ENCODE measurements at regions not wholly inside any gene's neighbourhood (a gene's known extent, or its start where the extent isn't known, plus 50 kb on each side); places are given as distances from the start of the nearest gene placed in this dataset.

GRCh38 chr9:103867886-103868285, 226.2 kb upstream of the SMC2 start:
- no peak overlapping the region for H3K27ac Mint-ChIP-seq
- peaks cover under 1% of the 10 kb centered on the region for H3K27me3 Mint-ChIP-seq
- ATAC-seq (replicated peaks): no peak
- H3K36me3 Mint-ChIP-seq (ENCODE audit: low read depth): no peaks in the 10 kb centered on the region
- no peaks in the 10 kb centered on the region for H3K9me3 Mint-ChIP-seq
- H3K4me1 Mint-ChIP-seq: no peaks in the 10 kb centered on the region
- no peak overlapping the region for H3K4me3 Mint-ChIP-seq

- no peaks in the 10 kb centered on the region for H3K4me1 Mint-ChIP-seq
- peaks cover 3% of the 10 kb centered on the region for H3K27me3 Mint-ChIP-seq
- no peak overlapping the region for H3K4me3 Mint-ChIP-seq
- ATAC-seq (replicated peaks): no peak
- no peak overlapping the region for H3K27ac Mint-ChIP-seq
- H3K9me3 Mint-ChIP-seq: no peaks in the 10 kb centered on the region
- H3K36me3 Mint-ChIP-seq (ENCODE audit: low read depth): no peaks in the 10 kb centered on the region
Measured at GRCh38 chr9:103872811-103873210, 221.3 kb upstream of the SMC2 start.

- H3K27ac Mint-ChIP-seq: no peak overlapping the region
- H3K36me3 Mint-ChIP-seq (ENCODE audit: low read depth): no peaks in the 10 kb centered on the region
- H3K4me3 Mint-ChIP-seq: no peak overlapping the region
- no peaks in the 10 kb centered on the region for H3K4me1 Mint-ChIP-seq
- no peaks in the 10 kb centered on the region for H3K9me3 Mint-ChIP-seq
- no peak for ATAC-seq (replicated peaks)
- no peaks in the 10 kb centered on the region for H3K27me3 Mint-ChIP-seq
Measured at GRCh38 chr9:103881419-103881818, 212.7 kb upstream of the SMC2 start.

- Mint-ChIP-seq H3K27ac (no peak overlapping the region), H3K9me3 (no peaks in the 10 kb centered on the region), H3K36me3 (ENCODE audit: low read depth) (no peaks in the 10 kb centered on the region), H3K4me1 (no peaks in the 10 kb centered on the region), H3K27me3 (no peaks in the 10 kb centered on the region), H3K4me3 (no peak overlapping the region)
- ATAC-seq (replicated peaks): no peak
Measured at GRCh38 chr9:103889989-103890388, 204.1 kb upstream of the SMC2 start.

- Mint-ChIP-seq H3K4me3 (no peak overlapping the region), H3K9me3 (no peaks in the 10 kb centered on the region), H3K27me3 (no peaks in the 10 kb centered on the region), H3K27ac (no peak overlapping the region), H3K4me1 (no peaks in the 10 kb centered on the region), H3K36me3 (ENCODE audit: low read depth) (no peaks in the 10 kb centered on the region)
- no peak for ATAC-seq (replicated peaks)
Measured at GRCh38 chr9:103894184-103894583, 199.9 kb upstream of the SMC2 start.

- ATAC-seq (replicated peaks): no peak
- Mint-ChIP-seq H3K27ac (no peak overlapping the region), H3K4me3 (no peak overlapping the region), H3K4me1 (no peaks in the 10 kb centered on the region), H3K27me3 (no peaks in the 10 kb centered on the region), H3K9me3 (no peaks in the 10 kb centered on the region), H3K36me3 (ENCODE audit: low read depth) (no peaks in the 10 kb centered on the region)
Measured at GRCh38 chr9:103898550-103898949, 195.6 kb upstream of the SMC2 start.

- H3K4me3 Mint-ChIP-seq: no peak overlapping the region
- H3K4me1 Mint-ChIP-seq: no peaks in the 10 kb centered on the region
- no peaks in the 10 kb centered on the region for H3K27me3 Mint-ChIP-seq
- no peaks in the 10 kb centered on the region for H3K9me3 Mint-ChIP-seq
- no peak overlapping the region for H3K27ac Mint-ChIP-seq
- ATAC-seq (replicated peaks): no peak
- H3K36me3 Mint-ChIP-seq (ENCODE audit: low read depth): no peaks in the 10 kb centered on the region
Measured at GRCh38 chr9:103899866-103900265, 194.2 kb upstream of the SMC2 start.

GRCh38 chr9:103900466-103900865, 193.6 kb upstream of the SMC2 start:
- no peaks in the 10 kb centered on the region for H3K9me3 Mint-ChIP-seq
- no peak overlapping the region for H3K4me3 Mint-ChIP-seq
- ATAC-seq (replicated peaks): no peak
- H3K36me3 Mint-ChIP-seq (ENCODE audit: low read depth): no peaks in the 10 kb centered on the region
- no peaks in the 10 kb centered on the region for H3K27me3 Mint-ChIP-seq
- H3K4me1 Mint-ChIP-seq: no peaks in the 10 kb centered on the region
- no peak overlapping the region for H3K27ac Mint-ChIP-seq

GRCh38 chr9:103902263-103902662, 191.8 kb upstream of the SMC2 start:
- H3K9me3 Mint-ChIP-seq: no peaks in the 10 kb centered on the region
- ATAC-seq (replicated peaks): no peak
- H3K4me1 Mint-ChIP-seq: no peaks in the 10 kb centered on the region
- no peak overlapping the region for H3K27ac Mint-ChIP-seq
- no peaks in the 10 kb centered on the region for H3K36me3 Mint-ChIP-seq (ENCODE audit: low read depth)
- H3K4me3 Mint-ChIP-seq: no peak overlapping the region
- H3K27me3 Mint-ChIP-seq: no peaks in the 10 kb centered on the region

GRCh38 chr9:103904242-103904641, 189.9 kb upstream of the SMC2 start:
- no peaks in the 10 kb centered on the region for H3K9me3 Mint-ChIP-seq
- ATAC-seq (replicated peaks): no peak
- no peak overlapping the region for H3K4me3 Mint-ChIP-seq
- no peaks in the 10 kb centered on the region for H3K36me3 Mint-ChIP-seq (ENCODE audit: low read depth)
- no peaks in the 10 kb centered on the region for H3K4me1 Mint-ChIP-seq
- peaks cover 4% of the 10 kb centered on the region for H3K27me3 Mint-ChIP-seq
- H3K27ac Mint-ChIP-seq: no peak overlapping the region

GRCh38 chr9:103913899-103914298, 180.2 kb upstream of the SMC2 start:
- H3K27me3 Mint-ChIP-seq: peaks cover 8% of the 10 kb centered on the region
- H3K27ac Mint-ChIP-seq: no peak overlapping the region
- no peaks in the 10 kb centered on the region for H3K36me3 Mint-ChIP-seq (ENCODE audit: low read depth)
- no peak overlapping the region for H3K4me3 Mint-ChIP-seq
- no peaks in the 10 kb centered on the region for H3K4me1 Mint-ChIP-seq
- no peak for ATAC-seq (replicated peaks)
- H3K9me3 Mint-ChIP-seq: peaks cover 8% of the 10 kb centered on the region

- H3K36me3 Mint-ChIP-seq (ENCODE audit: low read depth): no peaks in the 10 kb centered on the region
- no peak overlapping the region for H3K4me3 Mint-ChIP-seq
- no peaks in the 10 kb centered on the region for H3K4me1 Mint-ChIP-seq
- no peaks in the 10 kb centered on the region for H3K9me3 Mint-ChIP-seq
- no peak for ATAC-seq (replicated peaks)
- no peaks in the 10 kb centered on the region for H3K27me3 Mint-ChIP-seq
- H3K27ac Mint-ChIP-seq: no peak overlapping the region
Measured at GRCh38 chr9:103919605-103920209, 174.4 kb upstream of the SMC2 start.

GRCh38 chr9:103928442-103928841, 165.7 kb upstream of the SMC2 start:
- ATAC-seq (replicated peaks): no peak
- no peak overlapping the region for H3K27ac Mint-ChIP-seq
- H3K9me3 Mint-ChIP-seq: no peaks in the 10 kb centered on the region
- no peak overlapping the region for H3K4me3 Mint-ChIP-seq
- no peaks in the 10 kb centered on the region for H3K4me1 Mint-ChIP-seq
- peaks cover 4% of the 10 kb centered on the region for H3K27me3 Mint-ChIP-seq
- H3K36me3 Mint-ChIP-seq (ENCODE audit: low read depth): no peaks in the 10 kb centered on the region

- Mint-ChIP-seq H3K9me3 (no peaks in the 10 kb centered on the region), H3K4me3 (no peak overlapping the region), H3K36me3 (ENCODE audit: low read depth) (no peaks in the 10 kb centered on the region), H3K27me3 (peaks cover 7% of the 10 kb centered on the region), H3K27ac (no peak overlapping the region), H3K4me1 (no peaks in the 10 kb centered on the region)
- ATAC-seq (replicated peaks): no peak
Measured at GRCh38 chr9:103941104-103941503, 153.0 kb upstream of the SMC2 start.

GRCh38 chr9:103942200-103942599, 151.9 kb upstream of the SMC2 start:
- no peaks in the 10 kb centered on the region for H3K4me1 Mint-ChIP-seq
- no peak overlapping the region for H3K27ac Mint-ChIP-seq
- H3K4me3 Mint-ChIP-seq: no peak overlapping the region
- no peak for ATAC-seq (replicated peaks)
- no peaks in the 10 kb centered on the region for H3K36me3 Mint-ChIP-seq (ENCODE audit: low read depth)
- peaks cover 7% of the 10 kb centered on the region for H3K27me3 Mint-ChIP-seq
- no peaks in the 10 kb centered on the region for H3K9me3 Mint-ChIP-seq

- H3K4me1 Mint-ChIP-seq: no peaks in the 10 kb centered on the region
- H3K4me3 Mint-ChIP-seq: no peak overlapping the region
- H3K27me3 Mint-ChIP-seq: peaks cover 7% of the 10 kb centered on the region
- no peak for ATAC-seq (replicated peaks)
- no peak overlapping the region for H3K27ac Mint-ChIP-seq
- no peaks in the 10 kb centered on the region for H3K9me3 Mint-ChIP-seq
- H3K36me3 Mint-ChIP-seq (ENCODE audit: low read depth): no peaks in the 10 kb centered on the region
Measured at GRCh38 chr9:103942651-103943050, 151.5 kb upstream of the SMC2 start.
